CD14-positive monocyte (primary cell): ENCODE measurements at regions not wholly inside any gene's neighbourhood (a gene's known extent, or its start where the extent isn't known, plus 50 kb on each side); places are given as distances from the start of the nearest gene placed in this dataset.

ENCODE experiments used
- DNase-seq, 3 donors: peaks; one replicate each; pipeline ENCODE4 v3.0.0-alpha.2; 2011 to 2022
- H2AFZ ChIP-seq: 2 replicates; pipeline ENCODE4 v1.6.0; 2012; ENCODE audit warnings: mild to moderate bottlenecking, low read depth, low read length, inconsistent platforms; ENCODE audit not compliant: insufficient read depth, poor library complexity, severe bottlenecking
- H3K27ac ChIP-seq, 2 donors: 1 replicate in 1 of 2; 2 replicates in 1 of 2; pipeline ENCODE4 v1.5.1; 2012 to 2013; ENCODE audit warnings: low read length in 2 of 2, control low read depth in 1 of 2, inconsistent platforms in 1 of 2, low read depth in 1 of 2, mild to moderate bottlenecking in 1 of 2
- H3K27me3 ChIP-seq, 2 donors: one replicate each; pipeline versions ENCODE4 v1.6.0 to v1.6.1; 2011 to 2013; ENCODE audit warnings: low read length in 2 of 2; ENCODE audit not compliant: control insufficient read depth in 2 of 2, insufficient read depth in 2 of 2
- H3K36me3 ChIP-seq, 2 donors: replicated peaks in 1 of 2; 1 replicate in 1 of 2; 2 replicates in 1 of 2; pipeline versions ENCODE4 v1.5.1 to v1.6.1; 2012 to 2013; ENCODE audit warnings: low read length in 2 of 2, control low read depth in 1 of 2, inconsistent platforms in 1 of 2, mild to moderate bottlenecking in 1 of 2; ENCODE audit not compliant: insufficient read depth in 2 of 2, control insufficient read depth in 1 of 2
- H3K4me1 ChIP-seq, 2 donors: 1 replicate in 1 of 2; 2 replicates in 1 of 2; pipeline versions ENCODE4 v1.5.1 to v1.6.1; 2012 to 2013; ENCODE audit warnings: low read length in 2 of 2, control low read depth in 1 of 2, inconsistent platforms in 1 of 2, mild to moderate bottlenecking in 1 of 2, moderate library complexity in 1 of 2; ENCODE audit not compliant: insufficient read depth in 2 of 2, control insufficient read depth in 1 of 2
- H3K4me2 ChIP-seq: replicated peaks from 2 replicates; pipeline ENCODE3; 2012; ENCODE audit warnings: low read length, moderate library complexity, mild to moderate bottlenecking; ENCODE audit not compliant: poor library complexity, severe bottlenecking; ENCODE audit errors: extremely low read depth
- H3K4me3 ChIP-seq, 3 experiments: fragments of 200-600 bp in 1 of 3; sonication (generic) in 1 of 3; replicated peaks in 1 of 3; 1 replicate in 2 of 3; 2 replicates in 1 of 3; pipeline ENCODE4 v1.5.1; 2011 to 2013; ENCODE audit warnings: low read length in 3 of 3, mild to moderate bottlenecking in 3 of 3, control low read depth in 2 of 3, low read depth in 2 of 3, inconsistent platforms in 1 of 3, moderate library complexity in 1 of 3
- H3K79me2 ChIP-seq: 2 replicates; pipeline ENCODE4 v1.6.0; 2012; ENCODE audit warnings: mild to moderate bottlenecking, control low read depth, inconsistent platforms, low read length, moderate library complexity; ENCODE audit not compliant: insufficient read depth
- H3K9ac ChIP-seq: 2 replicates; pipeline ENCODE4 v1.6.0; 2017; ENCODE audit warnings: low read length, mild to moderate bottlenecking; ENCODE audit not compliant: insufficient read depth, poor library complexity, severe bottlenecking
- H3K9me3 ChIP-seq, 2 donors: replicated peaks in 1 of 2; 1 replicate in 1 of 2; 2 replicates in 1 of 2; pipeline versions ENCODE4 v1.5.1 to v1.6.1; 2012 to 2013; ENCODE audit warnings: low read length in 2 of 2, control low read depth in 1 of 2; ENCODE audit not compliant: control insufficient read depth in 1 of 2, insufficient read depth in 1 of 2
- H4K20me1 ChIP-seq: 2 replicates; pipeline ENCODE4 v1.6.0; 2012; ENCODE audit warnings: mild to moderate bottlenecking, low read length, control low read depth, moderate library complexity; ENCODE audit not compliant: insufficient read depth
- H3K27ac Mint-ChIP-seq, 7 donors: one replicate each; pipeline ENCODE4 v1.8.0; 2020; ENCODE audit warnings: mild to moderate bottlenecking in 7 of 7, mixed read lengths in 7 of 7, moderate library complexity in 6 of 7, inconsistent platforms in 2 of 7
- H3K27me3 Mint-ChIP-seq, 3 donors: one replicate each; pipeline ENCODE4 v1.8.0; 2021 to 2022; ENCODE audit warnings: low read depth in 3 of 3, mild to moderate bottlenecking in 3 of 3, mixed read lengths in 3 of 3, moderate library complexity in 3 of 3, inconsistent platforms in 1 of 3
- H3K36me3 Mint-ChIP-seq, 2 donors: one replicate each; pipeline ENCODE4 v1.8.0; 2020; ENCODE audit warnings: mixed read lengths in 2 of 2, inconsistent platforms in 1 of 2, mild to moderate bottlenecking in 1 of 2
- H3K4me1 Mint-ChIP-seq: one replicate; pipeline ENCODE4 v1.8.0; 2020; ENCODE audit warnings: mild to moderate bottlenecking, mixed read lengths
- H3K4me3 Mint-ChIP-seq, 2 donors: one replicate each; pipeline ENCODE4 v1.8.0; 2020; ENCODE audit warnings: mild to moderate bottlenecking in 2 of 2, mixed read lengths in 2 of 2, moderate library complexity in 1 of 2
- H3K9me3 Mint-ChIP-seq, 7 donors: one replicate each; pipeline ENCODE4 v1.8.0; 2020 to 2022; ENCODE audit warnings: mixed read lengths in 7 of 7, mild to moderate bottlenecking in 6 of 7, moderate library complexity in 6 of 7, inconsistent platforms in 2 of 7
- whole genome bisulfite sequencing: methylation state at CpG from one replicate; pipeline ENCODE4 v1.1.5; 2013; ENCODE audit warnings: missing lambda C conversion rate; ENCODE audit not compliant: insufficient coverage; 5-methylcytosine and 5-hydroxymethylcytosine counted together
- intact Hi-C, 2 donors: fragments of 100-400 bp; cut with micrococcal nuclease; formaldehyde crosslinking; loops; one replicate each; pipeline versions ENCODE4 v1.15.0 to v1.15.1; 2023
- TF ChIP-seq, protein P1 (sequence below): fragments of 200-600 bp; IDR thresholded peaks from one replicate; pipeline ENCODE4 v1.8.0; 2022; ENCODE audit warnings: antibody characterized with exemption, mild to moderate bottlenecking

DNA sequence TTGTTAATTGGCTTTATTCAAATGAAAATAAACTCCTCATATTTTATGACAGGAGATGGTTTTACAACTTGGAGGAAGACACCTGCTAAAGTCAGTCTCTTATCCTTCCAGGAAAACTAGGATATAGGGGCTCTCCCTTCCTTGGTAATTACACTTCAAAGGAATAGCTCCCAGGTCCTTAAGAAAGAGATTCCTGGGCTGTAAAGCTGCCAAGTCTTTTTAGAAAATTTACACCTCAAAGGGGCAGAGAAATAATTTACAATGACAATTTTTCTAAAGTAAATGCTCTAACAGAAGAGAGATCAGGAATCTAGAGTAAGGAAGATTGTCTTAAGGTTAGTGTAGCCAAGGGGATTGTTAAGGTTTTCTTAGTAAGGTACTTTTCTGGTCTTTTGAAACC, 1359.0 kb downstream of the OLFM4 start:
- H3K4me1 ChIP-seq, result no peaks in the 10 kb centered on the region
- H3K4me3 ChIP-seq, result no peak overlapping the region
- H3K4me2 ChIP-seq, result no peak overlapping the region
- no peak for DNase-seq
- no peak overlapping the region for H3K4me3 Mint-ChIP-seq
- no peak overlapping the region for H2AFZ ChIP-seq
- H3K27ac Mint-ChIP-seq, result no peak overlapping the region
- peaks cover 0 to 9% of the 10 kb centered on the region in 2 donors for H3K9me3 ChIP-seq
- no peak overlapping the region for H3K27ac ChIP-seq
- H3K4me1 Mint-ChIP-seq, result no peaks in the 10 kb centered on the region
- no peaks in the 10 kb centered on the region for H4K20me1 ChIP-seq
- no peaks in the 10 kb centered on the region for H3K36me3 Mint-ChIP-seq
- no peaks in the 10 kb centered on the region for H3K27me3 ChIP-seq
- no peaks in the 10 kb centered on the region for H3K27me3 Mint-ChIP-seq
- no peaks in the 10 kb centered on the region for H3K79me2 ChIP-seq
- H3K9me3 Mint-ChIP-seq, result peaks cover 0 to 11% (median 0%) of the 10 kb centered on the region in 7 donors
- intact Hi-C loops, result no loop called here
- TF ChIP-seq, protein P1, sequence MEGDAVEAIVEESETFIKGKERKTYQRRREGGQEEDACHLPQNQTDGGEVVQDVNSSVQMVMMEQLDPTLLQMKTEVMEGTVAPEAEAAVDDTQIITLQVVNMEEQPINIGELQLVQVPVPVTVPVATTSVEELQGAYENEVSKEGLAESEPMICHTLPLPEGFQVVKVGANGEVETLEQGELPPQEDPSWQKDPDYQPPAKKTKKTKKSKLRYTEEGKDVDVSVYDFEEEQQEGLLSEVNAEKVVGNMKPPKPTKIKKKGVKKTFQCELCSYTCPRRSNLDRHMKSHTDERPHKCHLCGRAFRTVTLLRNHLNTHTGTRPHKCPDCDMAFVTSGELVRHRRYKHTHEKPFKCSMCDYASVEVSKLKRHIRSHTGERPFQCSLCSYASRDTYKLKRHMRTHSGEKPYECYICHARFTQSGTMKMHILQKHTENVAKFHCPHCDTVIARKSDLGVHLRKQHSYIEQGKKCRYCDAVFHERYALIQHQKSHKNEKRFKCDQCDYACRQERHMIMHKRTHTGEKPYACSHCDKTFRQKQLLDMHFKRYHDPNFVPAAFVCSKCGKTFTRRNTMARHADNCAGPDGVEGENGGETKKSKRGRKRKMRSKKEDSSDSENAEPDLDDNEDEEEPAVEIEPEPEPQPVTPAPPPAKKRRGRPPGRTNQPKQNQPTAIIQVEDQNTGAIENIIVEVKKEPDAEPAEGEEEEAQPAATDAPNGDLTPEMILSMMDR, result no peak
- no peaks in the 10 kb centered on the region for H3K36me3 ChIP-seq
- no peak overlapping the region for H3K9ac ChIP-seq

DNA sequence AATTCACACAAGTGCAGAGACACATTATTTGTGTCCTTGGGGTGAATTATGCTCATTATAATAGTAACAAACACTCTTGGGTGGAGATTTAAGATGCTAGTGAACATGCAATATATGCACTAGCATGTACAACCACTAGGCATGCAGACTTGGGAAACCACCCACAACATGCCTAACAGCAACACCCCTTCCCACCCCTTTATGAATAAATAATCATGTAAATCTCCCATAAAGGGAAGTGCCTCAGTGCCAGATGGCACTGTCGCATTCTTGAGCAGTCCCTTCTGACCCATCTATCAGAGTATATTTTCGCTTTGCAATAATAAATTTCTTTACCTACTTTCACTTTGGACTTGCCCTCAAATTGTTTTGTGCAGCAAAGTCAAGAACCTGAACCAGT, 1362.2 kb downstream of the OLFM4 start:
- Histone ChIP-seq H2AFZ (no peak overlapping the region), H3K9ac (no peak overlapping the region), H3K36me3 (no peaks in the 10 kb centered on the region), H3K9me3 (peaks cover 0 to 9% of the 10 kb centered on the region in 2 donors), H4K20me1 (no peaks in the 10 kb centered on the region), H3K27me3 (no peaks in the 10 kb centered on the region), H3K4me2 (no peak overlapping the region), H3K27ac (no peak overlapping the region), H3K4me1 (no peaks in the 10 kb centered on the region), H3K4me3 (no peak overlapping the region), H3K79me2 (no peaks in the 10 kb centered on the region)
- intact Hi-C loops, result no loop called here
- H3K4me3 Mint-ChIP-seq, result no peak overlapping the region
- H3K4me1 Mint-ChIP-seq, result no peaks in the 10 kb centered on the region
- H3K27ac Mint-ChIP-seq, result no peak overlapping the region
- TF ChIP-seq, protein P1, result no peak
- peaks cover 0 to 11% (median 0%) of the 10 kb centered on the region in 7 donors for H3K9me3 Mint-ChIP-seq
- 94% methylated on average over 2 of the region's 2 CpGs for WGBS
- peaks cover 0 to 2% (median 0%) of the 10 kb centered on the region in 3 donors for H3K27me3 Mint-ChIP-seq
- DNase-seq, result no peak
- no peaks in the 10 kb centered on the region for H3K36me3 Mint-ChIP-seq
